ENCODE measurements at regions not wholly inside any gene's neighbourhood (a gene's known extent, or its start where the extent isn't known, plus 50 kb on each side); places are given as distances from the start of the nearest gene placed in this dataset.
"Not testable (repeated sequence)": the region's sequence is repeated elsewhere in the genome, so short reads cannot be mapped to it uniquely, and the experiment has no call there.

- Histone ChIP-seq H3K4me3 (no peak overlapping the region), H3K9me3 (peaks cover 4 to 5% of the 10 kb centered on the region in 2 donors), H3K27me3 (peaks cover 11% of the 10 kb centered on the region), H3K4me1 (no peaks in the 10 kb centered on the region), H3K36me3 (no peaks in the 10 kb centered on the region), H3K27ac (no peak overlapping the region)
- WGBS, 2 donors (ENCODE audit: low coverage in 1 of 2): 79 to 83% methylated on average over 7 of the region's 7 CpGs
- in situ Hi-C loops (cut with MboI; ENCODE audit: low pct_ligation_motif_present in 1 of 4, low pct_unique_long_range_greater_than_20kb in 1 of 4, low sequenced_read_pairs in 3 of 4): no loop called here
- intact Hi-C loops (cut with DNase I; ENCODE audit: low total_unique reads): no loop called here
- no peak for DNase-seq
- no peak for TF ChIP-seq POLR2AphosphoS5 (IDR thresholded peaks at IDR 0.05)
- TF ChIP-seq, protein P1, sequence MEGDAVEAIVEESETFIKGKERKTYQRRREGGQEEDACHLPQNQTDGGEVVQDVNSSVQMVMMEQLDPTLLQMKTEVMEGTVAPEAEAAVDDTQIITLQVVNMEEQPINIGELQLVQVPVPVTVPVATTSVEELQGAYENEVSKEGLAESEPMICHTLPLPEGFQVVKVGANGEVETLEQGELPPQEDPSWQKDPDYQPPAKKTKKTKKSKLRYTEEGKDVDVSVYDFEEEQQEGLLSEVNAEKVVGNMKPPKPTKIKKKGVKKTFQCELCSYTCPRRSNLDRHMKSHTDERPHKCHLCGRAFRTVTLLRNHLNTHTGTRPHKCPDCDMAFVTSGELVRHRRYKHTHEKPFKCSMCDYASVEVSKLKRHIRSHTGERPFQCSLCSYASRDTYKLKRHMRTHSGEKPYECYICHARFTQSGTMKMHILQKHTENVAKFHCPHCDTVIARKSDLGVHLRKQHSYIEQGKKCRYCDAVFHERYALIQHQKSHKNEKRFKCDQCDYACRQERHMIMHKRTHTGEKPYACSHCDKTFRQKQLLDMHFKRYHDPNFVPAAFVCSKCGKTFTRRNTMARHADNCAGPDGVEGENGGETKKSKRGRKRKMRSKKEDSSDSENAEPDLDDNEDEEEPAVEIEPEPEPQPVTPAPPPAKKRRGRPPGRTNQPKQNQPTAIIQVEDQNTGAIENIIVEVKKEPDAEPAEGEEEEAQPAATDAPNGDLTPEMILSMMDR (IDR thresholded peaks at IDR 0.05): no peak
Measured at GRCh38 chr9:124084087-124084486, 72.5 kb downstream of the LHX2 start.

DNA sequence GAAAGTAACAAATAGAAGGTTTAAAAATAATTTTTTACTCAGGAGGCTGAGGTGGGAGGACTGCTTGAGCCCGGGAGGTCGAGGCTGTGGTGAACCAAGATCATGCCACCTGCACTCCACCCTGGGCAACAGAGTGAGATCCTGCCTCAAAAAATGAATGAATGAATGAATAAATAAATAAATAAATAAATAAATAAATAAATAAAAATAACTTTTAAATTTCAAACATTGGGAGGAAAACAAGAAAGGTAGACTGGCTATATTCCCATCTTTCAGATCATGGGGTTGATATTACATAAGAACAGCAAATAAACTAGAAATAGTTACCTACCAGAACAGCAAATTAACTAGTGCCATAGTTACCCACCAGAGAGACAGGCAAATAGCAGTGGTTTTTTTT lies 75.7 kb downstream of the LHX2 start:
- H3K36me3 ChIP-seq: no peaks in the 10 kb centered on the region
- H3K9me3 ChIP-seq: peaks cover 4 to 5% of the 10 kb centered on the region in 2 donors
- in situ Hi-C loops (cut with MboI; ENCODE audit: low pct_ligation_motif_present in 1 of 4, low pct_unique_long_range_greater_than_20kb in 1 of 4, low sequenced_read_pairs in 3 of 4): no loop called here
- DNase-seq: no peak
- no peak overlapping the region for H3K27ac ChIP-seq
- TF ChIP-seq POLR2AphosphoS5 (IDR thresholded peaks at IDR 0.05) (no peak), EP300 (IDR thresholded peaks at IDR 0.05; ENCODE audit: low read depth) (no peak), POLR2A (IDR thresholded peaks at IDR 0.05) (no peak)
- TF ChIP-seq, protein P1 (IDR thresholded peaks at IDR 0.05): no peak
- intact Hi-C loops (cut with DNase I; ENCODE audit: low total_unique reads): no loop called here
- 79% methylated on average over 2 of the region's 2 CpGs; no CpG with 5 or more reads in 1 of the 2 donors for WGBS, 2 donors (ENCODE audit: low coverage in 1 of 2)
- H3K4me3 ChIP-seq: no peak overlapping the region
- peaks cover 8% of the 10 kb centered on the region for H3K27me3 ChIP-seq
- no peaks in the 10 kb centered on the region for H3K4me1 ChIP-seq

DNA sequence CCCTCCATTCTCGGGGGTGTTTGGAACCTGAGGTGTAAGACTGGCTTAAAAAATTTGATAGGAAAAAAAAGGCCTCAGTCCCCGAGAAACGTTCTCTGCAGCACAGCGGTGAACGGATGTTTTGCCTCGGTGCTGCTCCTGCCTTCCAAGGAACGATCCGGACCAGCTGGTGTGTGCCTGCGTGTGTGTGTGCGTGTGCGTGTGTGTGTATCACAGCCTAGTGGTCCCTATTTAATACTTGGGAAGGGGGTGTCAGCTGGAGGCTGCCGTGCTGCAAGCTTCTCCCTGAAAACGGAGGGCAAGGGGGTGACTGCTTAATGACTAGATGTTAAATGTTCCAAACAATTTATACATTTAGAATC lies 76.9 kb downstream of the LHX2 start:
- peaks cover 4 to 5% of the 10 kb centered on the region in 2 donors for H3K9me3 ChIP-seq
- in situ Hi-C loops (cut with MboI; ENCODE audit: low pct_ligation_motif_present in 1 of 4, low pct_unique_long_range_greater_than_20kb in 1 of 4, low sequenced_read_pairs in 3 of 4): no loop called here

GRCh38 chr9:124089631-124090488 lies 78.3 kb downstream of the LHX2 start:
- H3K4me1 ChIP-seq; DNase-seq; H3K27me3 ChIP-seq; in situ Hi-C loops (cut with MboI; ENCODE audit: low pct_ligation_motif_present in 1 of 4, low pct_unique_long_range_greater_than_20kb in 1 of 4, low sequenced_read_pairs in 3 of 4); H3K27ac ChIP-seq; H3K36me3 ChIP-seq; H3K4me3 ChIP-seq; H3K9me3 ChIP-seq; intact Hi-C loops (cut with DNase I; ENCODE audit: low total_unique reads): not testable (repeated sequence)
- WGBS, 2 donors (ENCODE audit: low coverage in 1 of 2): 58 to 72% methylated on average over 7 to 9 of the region's 9 CpGs

More for the DNA sequence above, 76.9 kb downstream of the LHX2 start:
- Histone ChIP-seq H3K27ac (no peak overlapping the region), H3K27me3 (peaks cover 8% of the 10 kb centered on the region), H3K4me3 (no peak overlapping the region), H3K36me3 (no peaks in the 10 kb centered on the region), H3K4me1 (no peaks in the 10 kb centered on the region)
- no peak for TF ChIP-seq POLR2A (IDR thresholded peaks at IDR 0.05)
- TF ChIP-seq EP300 (IDR thresholded peaks at IDR 0.05; ENCODE audit: low read depth): no peak
- no peak for TF ChIP-seq POLR2AphosphoS5 (IDR thresholded peaks at IDR 0.05)
- TF ChIP-seq, protein P1 (IDR thresholded peaks at IDR 0.05): no peak
- intact Hi-C loops (cut with DNase I; ENCODE audit: low total_unique reads): no loop called here
- WGBS, 2 donors (ENCODE audit: low coverage in 1 of 2): 76% methylated on average over 13 of the region's 13 CpGs; no CpG with 5 or more reads in 1 of the 2 donors
- no peak for DNase-seq
